DOHH2 (cell line): ENCODE measurements at regions not wholly inside any gene's neighbourhood (a gene's known extent, or its start where the extent isn't known, plus 50 kb on each side); places are given as distances from the start of the nearest gene placed in this dataset.

Experiments used
- EZH2phosphoT487 ChIP-seq: fragments of 200-600 bp; sonication (generic); IDR thresholded peaks from 2 replicates; pipeline ENCODE4 v1.6.1; 2017; ENCODE audit warnings: borderline replicate concordance, mild to moderate bottlenecking, antibody characterized with exemption, low read length, moderate library complexity, mixed read lengths
- TF ChIP-seq, protein P1 (sequence below): fragments of 200-600 bp; sonication (generic); IDR thresholded peaks from one replicate; pipeline ENCODE4 v1.5.1; 2014; ENCODE audit warnings: antibody characterized with exemption, mild to moderate bottlenecking, low read depth, low read length; ENCODE audit not compliant: poor library complexity, severe bottlenecking

DNA sequence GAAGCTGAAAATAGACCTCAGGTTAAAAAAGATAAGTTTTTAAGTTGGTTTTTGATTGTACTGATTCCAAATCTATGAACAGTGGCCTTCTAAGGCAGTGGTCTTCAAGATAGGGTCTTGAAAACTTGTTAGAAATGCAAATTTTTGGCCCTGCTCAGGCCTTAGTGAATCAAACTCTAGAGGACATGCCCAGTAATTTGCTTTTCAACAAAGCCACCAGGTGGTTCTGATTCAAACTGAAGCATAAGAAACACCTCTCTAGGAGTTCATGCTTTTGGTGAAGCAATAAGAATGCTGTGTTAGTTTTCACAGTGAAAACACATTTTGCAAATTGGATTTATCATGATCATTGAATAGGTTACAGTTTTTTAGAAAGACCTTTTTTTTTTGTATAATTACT lies 1849.4 kb upstream of the AGA start:
- TF ChIP-seq, protein P1, sequence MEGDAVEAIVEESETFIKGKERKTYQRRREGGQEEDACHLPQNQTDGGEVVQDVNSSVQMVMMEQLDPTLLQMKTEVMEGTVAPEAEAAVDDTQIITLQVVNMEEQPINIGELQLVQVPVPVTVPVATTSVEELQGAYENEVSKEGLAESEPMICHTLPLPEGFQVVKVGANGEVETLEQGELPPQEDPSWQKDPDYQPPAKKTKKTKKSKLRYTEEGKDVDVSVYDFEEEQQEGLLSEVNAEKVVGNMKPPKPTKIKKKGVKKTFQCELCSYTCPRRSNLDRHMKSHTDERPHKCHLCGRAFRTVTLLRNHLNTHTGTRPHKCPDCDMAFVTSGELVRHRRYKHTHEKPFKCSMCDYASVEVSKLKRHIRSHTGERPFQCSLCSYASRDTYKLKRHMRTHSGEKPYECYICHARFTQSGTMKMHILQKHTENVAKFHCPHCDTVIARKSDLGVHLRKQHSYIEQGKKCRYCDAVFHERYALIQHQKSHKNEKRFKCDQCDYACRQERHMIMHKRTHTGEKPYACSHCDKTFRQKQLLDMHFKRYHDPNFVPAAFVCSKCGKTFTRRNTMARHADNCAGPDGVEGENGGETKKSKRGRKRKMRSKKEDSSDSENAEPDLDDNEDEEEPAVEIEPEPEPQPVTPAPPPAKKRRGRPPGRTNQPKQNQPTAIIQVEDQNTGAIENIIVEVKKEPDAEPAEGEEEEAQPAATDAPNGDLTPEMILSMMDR = no peak
- no peak for TF ChIP-seq EZH2phosphoT487
